GM12878 (cell line): ENCODE measurements at regions not wholly inside any gene's neighbourhood (a gene's known extent, or its start where the extent isn't known, plus 50 kb on each side); places are given as distances from the start of the nearest gene placed in this dataset.

Experiments used
- ATAC-seq: fragments of 200-7000 bp; cut with Tn5 transposase; 3 replicates; pipeline ENCODE4 v1.9.1; 2020; ENCODE audit warnings: mild to moderate bottlenecking, moderate library complexity
- BruUV-seq: library from RNA; stranded (reverse); fragments of 400-500 nt; replicated peaks from 2 replicates; lab custom pipeline; 2021; lab: Mats Ljungman, UMichigan
- CTCF ChIA-PET: fragments of 300-600 bp; sonication (Branson Sonifier 250); formaldehyde crosslinking; extraction: SDS; loops from one replicate; lab custom pipeline; 2021; ENCODE audit warnings: inconsistent platforms; lab: Yijun Ruan, JAX
- POLR2A ChIA-PET: fragments of 350-600 bp; formaldehyde crosslinking; extraction: SDS; loops from one replicate; lab custom pipeline; 2021; ENCODE audit warnings: inconsistent platforms; lab: Charles Lee
- RAD21 ChIA-PET: fragments of 300-600 bp; sonication (Branson Sonifier 250); formaldehyde crosslinking; loops from one replicate; lab custom pipeline; 2023; ENCODE audit warnings: antibody characterized with exemption; ENCODE audit not compliant: unreplicated experiment; lab: Charles Lee
- SMC1A ChIA-PET: fragments of 300-600 bp; sonication (Branson Sonifier 250); formaldehyde crosslinking; loops from one replicate; lab custom pipeline; 2023; ENCODE audit not compliant: unreplicated experiment, uncharacterized antibody; lab: Charles Lee
- DNase-seq: peaks from one replicate; pipeline ENCODE4 v3.0.0-alpha.2; 2011; ENCODE audit warnings: low read depth, low spot score
- FAIRE-seq: peaks from 3 replicates; lab custom pipeline; 2011; peaks lifted over from hg19 to GRCh38; lab: Jason Lieb, UNC
- H2AFZ ChIP-seq: 2 replicates; pipeline ENCODE4 v1.6.0; 2011; ENCODE audit warnings: low read depth, low read length, control low read depth; ENCODE audit not compliant: control insufficient read depth
- H3K27ac ChIP-seq: 2 replicates; pipeline ENCODE4 v1.5.1; 2011; ENCODE audit warnings: control low read depth; ENCODE audit not compliant: control insufficient read depth, insufficient read depth
- H3K27me3 ChIP-seq, 2 experiments: replicated peaks in 1 of 2; 2 replicates each; pipeline versions ENCODE4 v1.6.0 to v1.6.1; 2011; ENCODE audit warnings: low read length in 1 of 2; ENCODE audit not compliant: control insufficient read depth in 2 of 2, insufficient read depth in 2 of 2
- H3K36me3 ChIP-seq, 2 experiments: 2 replicates each; pipeline ENCODE4 v1.5.1; 2011; ENCODE audit warnings: low read length in 1 of 2; ENCODE audit not compliant: control insufficient read depth in 2 of 2, insufficient read depth in 2 of 2
- H3K4me1 ChIP-seq: 2 replicates; pipeline ENCODE4 v1.6.1; 2011; ENCODE audit warnings: mild to moderate bottlenecking, low read length, moderate library complexity, mixed read lengths; ENCODE audit not compliant: control insufficient read depth, insufficient read depth
- H3K4me2 ChIP-seq: 2 replicates; pipeline ENCODE4 v1.6.0; 2011; ENCODE audit warnings: control low read depth; ENCODE audit not compliant: control insufficient read depth, insufficient read depth
- H3K4me3 ChIP-seq: fragments of 200-600 bp; sonication (generic); 2 replicates; pipeline ENCODE4 v1.5.1; 2016
- H3K79me2 ChIP-seq: 2 replicates; pipeline ENCODE4 v1.6.0; 2011; ENCODE audit warnings: low read length; ENCODE audit not compliant: control insufficient read depth, insufficient read depth
- H3K9ac ChIP-seq: 2 replicates; pipeline ENCODE4 v1.8.0; 2011; ENCODE audit warnings: low read length, control low read depth, mixed read lengths; ENCODE audit not compliant: control insufficient read depth, insufficient read depth
- H3K9me3 ChIP-seq: replicated peaks from 3 replicates; pipeline ENCODE4 v1.5.1; 2011; ENCODE audit warnings: mild to moderate bottlenecking, low read length; ENCODE audit not compliant: control insufficient read depth, insufficient read depth
- H4K20me1 ChIP-seq: 2 replicates; pipeline ENCODE4 v1.6.0; 2011; ENCODE audit not compliant: control insufficient read depth, insufficient read depth
- BHLHE40 ChIP-seq, 2 experiments: fragments of 450-650 bp in 1 of 2; IDR thresholded peaks; 2 replicates each; pipeline ENCODE4 v1.6.1; 2011 to 2017; ENCODE audit warnings: low read depth in 2 of 2, borderline replicate concordance in 1 of 2, improper control_type of control experiment in 1 of 2, low read length in 1 of 2, mild to moderate bottlenecking in 1 of 2
- CHD2 ChIP-seq: IDR thresholded peaks from 2 replicates; pipeline ENCODE4 v1.6.1; 2011; ENCODE audit warnings: low read depth, low read length, improper control_type of control experiment, borderline replicate concordance
- HSF1 ChIP-seq: fragments of 150-350 bp; IDR thresholded peaks from 2 replicates; pipeline ENCODE4 v1.6.1; 2014; ENCODE audit warnings: mild to moderate bottlenecking, low read depth, low read length
- MEF2A ChIP-seq: IDR thresholded peaks from 2 replicates; pipeline ENCODE4 v1.6.1; 2011; ENCODE audit warnings: low read depth, mild to moderate bottlenecking, low read length, moderate library complexity; ENCODE audit not compliant: insufficient read depth
- NBN ChIP-seq: fragments of 450-650 bp; IDR thresholded peaks from 2 replicates; pipeline ENCODE4 v1.6.1; 2016
- RELB ChIP-seq: fragments of 450-650 bp; IDR thresholded peaks from 2 replicates; pipeline ENCODE4 v1.6.1; 2017; ENCODE audit warnings: low read depth, mild to moderate bottlenecking, moderate library complexity
- SREBF1 ChIP-seq: IDR thresholded peaks from 2 replicates; pipeline ENCODE4 v1.6.1; 2012; ENCODE audit warnings: mild to moderate bottlenecking, low read length
- SRF ChIP-seq, 2 experiments: IDR thresholded peaks; 2 replicates each; pipeline ENCODE4 v1.6.1; 2011; ENCODE audit warnings: low read depth in 2 of 2, low read length in 2 of 2, mild to moderate bottlenecking in 1 of 2, moderate library complexity in 1 of 2
- TARDBP ChIP-seq: IDR thresholded peaks from 2 replicates; pipeline ENCODE4 v1.6.1; 2016; ENCODE audit warnings: borderline replicate concordance
- TCF7 ChIP-seq: IDR thresholded peaks from 2 replicates; pipeline ENCODE4 v1.6.1; 2014; ENCODE audit warnings: antibody characterized with exemption, borderline replicate concordance
- YBX1 ChIP-seq: fragments of 450-650 bp; IDR thresholded peaks from 2 replicates; pipeline ENCODE4 v1.6.1; 2016; ENCODE audit warnings: antibody characterized with exemption
- ZBED1 ChIP-seq: IDR thresholded peaks from 2 replicates; pipeline ENCODE4 v1.6.1; 2016; ENCODE audit warnings: borderline replicate concordance
- WGBS: methylation state at CpG from one replicate; pipeline ENCODE4 v1.1.6; 2016; ENCODE audit warnings: low lambda C conversion rate; ENCODE audit not compliant: insufficient replicate concordance, insufficient coverage; ENCODE audit errors: missing lambda C conversion rate; 5-methylcytosine and 5-hydroxymethylcytosine counted together
- in situ Hi-C: fragments of 300-500 bp; cut with MboI; formaldehyde crosslinking; loops from 9 replicates; pipeline ENCODE4 v1.14.3; 2018; ENCODE audit warnings: mixed read lengths
- intact Hi-C: fragments of 100-400 bp; cut with micrococcal nuclease; formaldehyde crosslinking; loops from one replicate; pipeline ENCODE4 v1.14.2; 2022; ENCODE audit not compliant: unreplicated experiment
- TF ChIP-seq, protein P1 (sequence below): fragments of 450-650 bp; IDR thresholded peaks from 2 replicates; pipeline ENCODE4 v1.6.1; 2017; ENCODE audit warnings: mild to moderate bottlenecking
- TF ChIP-seq, protein P2 (sequence below): IDR thresholded peaks from 2 replicates; pipeline ENCODE4 v1.6.1; 2012; ENCODE audit warnings: low read length, inconsistent platforms

DNA sequence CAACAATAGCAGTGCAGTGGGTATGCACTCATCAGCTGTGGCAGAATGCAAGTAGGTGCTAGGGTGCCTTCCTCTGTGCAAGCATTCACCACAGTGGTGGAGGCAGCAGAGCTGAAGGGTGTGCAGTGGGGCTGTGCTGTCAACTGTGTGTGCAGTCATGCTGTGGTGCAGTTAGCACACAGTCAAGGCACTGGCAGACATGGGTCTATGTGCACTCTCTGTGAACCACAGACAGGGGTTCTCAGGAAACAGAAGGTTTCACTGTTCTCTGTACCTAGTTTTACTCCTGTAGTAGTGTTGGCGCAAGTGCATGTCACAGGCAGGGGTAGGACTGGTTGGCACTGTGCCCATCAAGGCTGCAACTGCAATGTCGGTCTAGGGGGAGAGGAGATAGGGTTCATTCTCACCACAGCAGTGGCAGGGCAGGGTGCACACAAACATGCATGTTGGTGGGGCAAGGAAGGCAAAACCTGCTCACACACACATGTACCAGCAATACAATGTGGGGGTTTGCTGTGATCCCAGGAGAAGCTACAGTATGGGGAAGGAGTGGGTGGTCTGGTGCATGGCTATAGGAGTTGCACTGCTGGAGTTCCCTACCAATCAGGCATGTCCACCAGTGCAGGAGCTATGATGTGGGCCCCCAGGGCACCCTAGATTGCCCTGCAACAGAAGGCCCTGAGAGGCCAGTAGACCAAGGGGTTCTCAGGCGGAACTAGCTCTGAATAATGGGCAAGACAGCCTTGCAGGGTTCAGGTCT lies 242.7 kb upstream of the DDX18 start (continued):
- TF ChIP-seq MEF2A = no peak
- TF ChIP-seq SREBF1 = no peak
- no peak for TF ChIP-seq CHD2
- TF ChIP-seq, protein P1, sequence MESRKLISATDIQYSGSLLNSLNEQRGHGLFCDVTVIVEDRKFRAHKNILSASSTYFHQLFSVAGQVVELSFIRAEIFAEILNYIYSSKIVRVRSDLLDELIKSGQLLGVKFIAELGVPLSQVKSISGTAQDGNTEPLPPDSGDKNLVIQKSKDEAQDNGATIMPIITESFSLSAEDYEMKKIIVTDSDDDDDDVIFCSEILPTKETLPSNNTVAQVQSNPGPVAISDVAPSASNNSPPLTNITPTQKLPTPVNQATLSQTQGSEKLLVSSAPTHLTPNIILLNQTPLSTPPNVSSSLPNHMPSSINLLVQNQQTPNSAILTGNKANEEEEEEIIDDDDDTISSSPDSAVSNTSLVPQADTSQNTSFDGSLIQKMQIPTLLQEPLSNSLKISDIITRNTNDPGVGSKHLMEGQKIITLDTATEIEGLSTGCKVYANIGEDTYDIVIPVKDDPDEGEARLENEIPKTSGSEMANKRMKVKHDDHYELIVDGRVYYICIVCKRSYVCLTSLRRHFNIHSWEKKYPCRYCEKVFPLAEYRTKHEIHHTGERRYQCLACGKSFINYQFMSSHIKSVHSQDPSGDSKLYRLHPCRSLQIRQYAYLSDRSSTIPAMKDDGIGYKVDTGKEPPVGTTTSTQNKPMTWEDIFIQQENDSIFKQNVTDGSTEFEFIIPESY = no peak

DNA sequence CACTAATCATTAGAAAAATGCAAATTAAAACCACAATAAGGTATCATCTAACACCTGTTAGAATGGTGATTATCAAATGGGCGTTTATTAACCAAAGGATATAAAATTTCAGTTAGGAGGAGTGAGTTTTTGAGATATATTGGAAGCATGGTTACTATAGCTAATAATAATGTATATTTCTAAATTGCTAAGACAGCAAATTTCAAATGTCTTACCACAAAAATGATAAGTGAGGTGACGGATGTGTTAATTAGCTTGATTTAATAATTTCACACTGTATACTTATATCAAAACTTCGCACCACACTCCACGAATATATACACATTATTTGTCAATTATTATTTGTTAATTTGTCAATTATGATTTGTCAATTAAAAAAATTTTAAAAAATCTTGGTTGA lies 227.2 kb upstream of the DDX18 start:
- POLR2A ChIA-PET = interaction anchor here (1.0 kb wide), 1 partner anchor 90 kb away, joined by 3 read pairs; no protein-coding TSS in a partner anchor
- no peak overlapping the region for H2AFZ ChIP-seq
- no peak for DNase-seq
- no peak overlapping the region for H3K4me3 ChIP-seq
- BruUV-seq = no TSS peak
- no peaks in the 10 kb centered on the region for H3K9me3 ChIP-seq
- intact Hi-C loops = no loop called here
- TF ChIP-seq, protein P2, sequence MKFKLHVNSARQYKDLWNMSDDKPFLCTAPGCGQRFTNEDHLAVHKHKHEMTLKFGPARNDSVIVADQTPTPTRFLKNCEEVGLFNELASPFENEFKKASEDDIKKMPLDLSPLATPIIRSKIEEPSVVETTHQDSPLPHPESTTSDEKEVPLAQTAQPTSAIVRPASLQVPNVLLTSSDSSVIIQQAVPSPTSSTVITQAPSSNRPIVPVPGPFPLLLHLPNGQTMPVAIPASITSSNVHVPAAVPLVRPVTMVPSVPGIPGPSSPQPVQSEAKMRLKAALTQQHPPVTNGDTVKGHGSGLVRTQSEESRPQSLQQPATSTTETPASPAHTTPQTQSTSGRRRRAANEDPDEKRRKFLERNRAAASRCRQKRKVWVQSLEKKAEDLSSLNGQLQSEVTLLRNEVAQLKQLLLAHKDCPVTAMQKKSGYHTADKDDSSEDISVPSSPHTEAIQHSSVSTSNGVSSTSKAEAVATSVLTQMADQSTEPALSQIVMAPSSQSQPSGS = no peak
- TF ChIP-seq HSF1 (no peak), YBX1 (no peak), TCF7 (no peak), TARDBP (no peak), ZBED1 (no peak), SRF (IDR thresholded peaks at IDR 0.05; ENCODE audit: low read depth in 2 of 2, low read length in 2 of 2) (no peak), BHLHE40 (IDR thresholded peaks at IDR 0.05; ENCODE audit: borderline replicate concordance in 1 of 2, low read depth in 2 of 2, low read length in 1 of 2) (no peak), RELB (no peak), NBN (no peak)
- TF ChIP-seq, protein P1 = no peak
- H3K4me2 ChIP-seq = no peak overlapping the region
- WGBS = 45% methylated on average over 4 of the region's 4 CpGs
- in situ Hi-C loops = no loop called here
- no peaks in the 10 kb centered on the region for H3K36me3 ChIP-seq
- SMC1A ChIA-PET = no interaction called here
- ATAC-seq = no peak
- H3K4me1 ChIP-seq = no peaks in the 10 kb centered on the region
- CTCF ChIA-PET = no interaction called here
- no peaks in the 10 kb centered on the region for H3K79me2 ChIP-seq
- RAD21 ChIA-PET = no interaction called here
- H3K27me3 ChIP-seq = no peaks in the 10 kb centered on the region
- H3K27ac ChIP-seq = no peak overlapping the region
- no peaks in the 10 kb centered on the region for H4K20me1 ChIP-seq
- no peak overlapping the region for H3K9ac ChIP-seq
- no peak for FAIRE-seq
